ENCODE measurements at regions not wholly inside any gene's neighbourhood (a gene's known extent, or its start where the extent isn't known, plus 50 kb on each side); places are given as distances from the start of the nearest gene placed in this dataset.

- TF ChIP-seq HMGXB4 (CRISPR knock-in tag; IDR thresholded peaks at IDR 0.05; ENCODE audit: borderline replicate concordance) (no peak), TFCP2L1 (CRISPR knock-in tag; IDR thresholded peaks at IDR 0.05) (no peak), CTCF (IDR thresholded peaks at IDR 0.05) (no peak), PBX3 (IDR thresholded peaks at IDR 0.05) (peak; percentile 88), MYC (IDR thresholded peaks at IDR 0.05; ENCODE audit: borderline replicate concordance, low read length) (no peak; the same call in 1 of the 2 replicates), POLR2A (IDR thresholded peaks at IDR 0.05; ENCODE audit: low read length) (no peak), E2F6 (IDR thresholded peaks at IDR 0.05; ENCODE audit: borderline replicate concordance, low read depth) (no peak), EHF (CRISPR knock-in tag; IDR thresholded peaks at IDR 0.05) (peak; percentile 83), FOSL2 (IDR thresholded peaks at IDR 0.05) (peak; percentile 98), FOSL2 (CRISPR knock-in tag; IDR thresholded peaks at IDR 0.05) (peak; percentile 99), BCL3 (IDR thresholded peaks at IDR 0.05) (peak; percentile 97), EP300 (IDR thresholded peaks at IDR 0.05) (peak; percentile 99 to 100), ZNF302 (CRISPR knock-in tag; IDR thresholded peaks at IDR 0.05) (0 out of 2 replicates have a peak, but pooled peaks have one; percentile 32), ZC3H11A (IDR thresholded peaks at IDR 0.05) (no peak), RNF2 (IDR thresholded peaks at IDR 0.05; ENCODE audit: borderline replicate concordance, low read depth) (no peak), NFE2L2 (conservative IDR thresholded peaks at IDR 0.05; ENCODE audit: low read length) (0 out of 2 replicates have a peak, but pooled peaks have one; percentile 2), HEYL (CRISPR knock-in tag; IDR thresholded peaks at IDR 0.05) (0 out of 2 replicates have a peak, but pooled peaks have one; percentile 47), JUN (IDR thresholded peaks at IDR 0.05) (peak; percentile 98 to 100), GATA3 (IDR thresholded peaks at IDR 0.05; ENCODE audit: borderline replicate concordance) (peak; percentile 100), ZFP36 (IDR thresholded peaks at IDR 0.05; ENCODE audit: borderline replicate concordance, partially characterized antibody) (no peak), ATOH8 (CRISPR knock-in tag; IDR thresholded peaks at IDR 0.05; ENCODE audit: low read depth) (peak; percentile 54), RAD21 (conservative IDR thresholded peaks at IDR 0.05 in 1 of 2, IDR thresholded peaks at IDR 0.05 in 1 of 2) (peak; percentile 40 to 80), NR3C1 (IDR thresholded peaks at IDR 0.05) (no peak; the same call in 2 of the 3 replicates), MAX (IDR thresholded peaks at IDR 0.05) (peak; percentile 93), CBX8 (IDR thresholded peaks at IDR 0.05) (no peak), POLR2AphosphoS2 (conservative IDR thresholded peaks at IDR 0.05; ENCODE audit: low read length) (no peak), RARB (CRISPR knock-in tag; IDR thresholded peaks at IDR 0.05) (peak; percentile 92), ESRRA (IDR thresholded peaks at IDR 0.05; ENCODE audit: borderline replicate concordance, low read length) (no peak), USF2 (IDR thresholded peaks at IDR 0.05) (no peak), HOXA7 (CRISPR knock-in tag; IDR thresholded peaks at IDR 0.05) (peak; percentile 70)
Measured at GRCh38 chr1:55428944-55429931, 214.1 kb upstream of the USP24 start (continued).
